ENCODE measurements at regions not wholly inside any gene's neighbourhood (a gene's known extent, or its start where the extent isn't known, plus 50 kb on each side); places are given as distances from the start of the nearest gene placed in this dataset.

GRCh38 chr1:239786464-239786863 is 305.2 kb upstream of the FMN2 start:
- TF ChIP-seq CTCF (IDR thresholded peaks at IDR 0.05) (no peak), POLR2AphosphoS5 (IDR thresholded peaks at IDR 0.05) (no peak), POLR2A (IDR thresholded peaks at IDR 0.05) (no peak), EP300 (IDR thresholded peaks at IDR 0.05) (no peak)

Measured in suprapubic skin (tissue), 4 donors.